GM19467 (cell line): ENCODE measurements at regions not wholly inside any gene's neighbourhood (a gene's known extent, or its start where the extent isn't known, plus 50 kb on each side); places are given as distances from the start of the nearest gene placed in this dataset.
"Not testable (repeated sequence)": the region's sequence is repeated elsewhere in the genome, so short reads cannot be mapped to it uniquely, and the experiment has no call there.

Source experiments
- ATAC-seq: cut with Tn5 transposase; IDR thresholded peaks from one replicate; pipeline ENCODE4 v1.9.1; 2021; ENCODE audit warnings: mild to moderate bottlenecking, moderate library complexity; ENCODE audit not compliant: unreplicated experiment

DNA sequence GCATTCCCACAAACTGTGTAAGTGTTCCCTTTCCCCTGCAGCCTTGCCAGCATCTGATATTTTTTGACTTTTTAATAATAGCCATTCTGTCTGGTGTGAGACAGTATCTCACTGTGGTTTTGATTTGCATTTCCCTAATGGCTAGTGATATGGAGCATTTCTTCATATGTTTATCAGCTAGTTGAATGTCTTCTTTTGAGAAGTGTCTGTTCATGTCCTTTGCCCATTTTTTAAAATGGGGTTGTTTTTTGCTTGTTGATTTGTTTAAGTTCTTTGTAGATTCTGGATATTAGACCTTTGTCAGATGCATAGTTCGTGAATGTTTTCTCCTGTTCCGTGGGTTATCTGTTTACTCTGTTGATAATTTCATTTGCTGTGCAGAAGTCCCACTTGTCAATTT, 492.8 kb downstream of the JRKL start:
- not testable (repeated sequence) for ATAC-seq

DNA sequence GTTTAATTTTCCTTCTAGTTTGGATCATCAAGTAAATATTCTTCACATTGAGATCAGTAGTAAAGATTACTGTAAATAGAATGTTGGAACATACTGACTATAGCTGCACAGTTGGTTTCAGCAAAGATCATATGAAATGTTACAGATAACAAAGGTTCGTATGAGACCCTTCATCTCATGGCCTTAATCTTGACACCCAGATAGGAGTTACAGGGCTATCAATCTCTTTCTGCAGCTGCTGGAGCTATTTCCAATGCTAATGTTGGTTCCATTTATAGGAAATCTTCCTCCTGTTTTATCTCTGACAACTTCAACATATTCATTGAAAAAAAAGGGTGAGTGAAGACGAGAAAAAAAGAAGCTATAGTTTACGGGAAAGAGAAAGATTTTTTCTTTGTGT, 495.6 kb downstream of the JRKL start:
- no peak for ATAC-seq

DNA sequence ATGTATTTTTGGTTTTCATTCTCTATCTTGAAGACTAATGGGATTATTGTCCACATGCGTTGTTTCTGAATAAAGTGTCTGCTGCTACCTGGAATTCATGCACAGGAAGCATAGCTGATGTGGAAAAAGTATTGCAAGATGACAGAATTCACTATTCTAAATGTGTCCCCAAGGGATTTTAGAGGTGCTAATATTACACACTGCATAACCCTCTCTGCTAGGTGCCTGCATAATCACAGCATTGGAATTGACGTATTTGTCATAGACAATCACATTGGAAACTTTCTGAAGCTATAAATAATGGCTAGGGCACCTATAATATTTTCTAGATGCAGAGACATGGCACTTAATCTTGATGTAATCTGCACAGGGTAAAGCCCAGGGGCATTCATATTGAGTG, 496.1 kb downstream of the JRKL start:
- no peak for ATAC-seq

DNA sequence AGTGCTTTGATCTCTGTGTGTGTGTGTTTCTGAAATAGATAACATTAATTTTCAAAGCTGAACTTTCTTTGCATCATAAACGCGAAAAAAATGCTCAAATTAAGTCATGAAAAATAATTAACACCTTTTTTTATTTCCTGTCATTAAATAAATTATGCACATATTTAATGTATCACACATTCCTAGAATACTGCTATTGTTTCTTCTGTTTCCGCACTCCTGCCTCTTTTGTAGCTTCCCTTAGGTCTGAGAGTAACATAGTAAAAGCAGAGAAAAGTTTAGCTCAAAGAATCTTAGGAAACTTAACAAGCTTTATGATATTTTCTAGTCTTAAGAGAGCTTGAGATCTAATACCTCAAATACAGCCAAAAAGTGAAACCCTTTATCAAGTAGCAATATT, 504.2 kb downstream of the JRKL start:
- ATAC-seq: no peak

DNA sequence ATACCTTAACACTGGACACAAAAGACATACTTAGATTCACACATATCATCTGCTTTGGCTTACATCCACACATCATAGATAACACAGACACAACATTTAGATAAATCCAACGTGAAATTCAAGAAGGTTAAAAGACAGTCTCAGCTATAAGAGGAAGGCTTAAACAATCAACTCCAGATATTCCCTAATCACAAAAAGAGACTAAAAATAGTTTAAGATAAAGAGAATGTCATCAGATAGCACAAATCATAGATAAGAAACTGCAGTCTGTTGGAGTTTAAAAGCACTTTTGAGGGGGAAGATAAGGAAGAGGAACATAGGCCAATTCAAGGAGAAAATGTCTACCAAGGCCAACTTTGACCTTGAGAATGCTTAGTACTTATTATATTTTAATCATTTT, 504.8 kb downstream of the JRKL start:
- ATAC-seq: no peak

DNA sequence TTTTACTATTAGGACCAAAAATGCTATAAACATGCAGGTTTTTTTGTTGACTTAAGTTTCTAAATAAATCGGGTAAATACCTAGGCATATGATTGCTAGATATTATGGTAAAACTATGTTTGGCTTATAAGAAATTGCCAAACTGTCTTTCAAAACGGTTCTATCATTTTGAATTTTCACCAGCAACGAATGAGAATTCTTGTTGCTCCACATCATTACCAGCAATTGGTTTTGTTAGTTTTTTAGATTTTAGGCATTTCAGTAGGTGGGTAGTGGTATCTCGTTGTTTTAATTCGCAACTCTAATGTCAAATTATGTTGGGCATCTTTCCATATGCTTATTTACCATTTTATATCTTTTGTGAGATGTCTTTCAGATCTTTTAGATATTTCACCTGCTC, 510.2 kb downstream of the JRKL start:
- no peak for ATAC-seq

DNA sequence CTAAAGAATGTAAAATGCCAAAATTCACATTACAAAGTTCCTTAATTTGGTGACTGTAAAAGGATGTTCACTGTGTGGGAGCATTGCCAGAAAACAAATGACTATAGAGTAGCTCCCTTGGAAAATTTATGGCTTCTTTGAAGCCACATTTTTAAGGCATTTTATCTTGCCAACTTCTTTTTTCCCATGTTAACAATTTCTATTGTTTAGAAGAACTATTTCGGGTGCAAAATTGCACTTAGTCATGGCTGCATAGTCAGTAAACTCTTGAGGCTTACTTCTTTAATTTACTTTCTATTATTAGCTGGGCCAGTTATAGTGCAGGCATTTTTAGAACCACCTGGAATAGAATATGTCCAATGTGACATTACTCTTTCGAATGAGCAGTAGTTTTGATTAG, 515.3 kb downstream of the JRKL start:
- no peak for ATAC-seq

DNA sequence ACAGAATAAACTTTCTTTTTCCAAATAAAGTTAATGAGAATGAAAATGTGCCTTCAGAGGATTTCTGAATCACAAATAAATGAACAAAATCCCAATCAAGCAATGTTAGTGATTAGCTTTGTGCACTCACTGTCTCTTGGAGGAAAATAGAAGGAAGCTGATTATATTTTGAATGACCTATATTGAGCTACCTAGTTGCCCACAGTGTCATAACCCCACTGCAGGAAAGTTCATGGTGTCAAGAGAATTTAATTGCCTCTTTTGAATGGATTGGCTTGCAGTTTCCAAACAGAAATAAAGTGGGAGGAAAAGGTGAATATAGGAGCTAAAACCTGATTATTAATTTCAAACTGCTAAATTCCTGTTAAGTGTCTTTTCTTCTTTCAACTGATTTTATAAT, 515.9 kb downstream of the JRKL start:
- ATAC-seq: no peak

DNA sequence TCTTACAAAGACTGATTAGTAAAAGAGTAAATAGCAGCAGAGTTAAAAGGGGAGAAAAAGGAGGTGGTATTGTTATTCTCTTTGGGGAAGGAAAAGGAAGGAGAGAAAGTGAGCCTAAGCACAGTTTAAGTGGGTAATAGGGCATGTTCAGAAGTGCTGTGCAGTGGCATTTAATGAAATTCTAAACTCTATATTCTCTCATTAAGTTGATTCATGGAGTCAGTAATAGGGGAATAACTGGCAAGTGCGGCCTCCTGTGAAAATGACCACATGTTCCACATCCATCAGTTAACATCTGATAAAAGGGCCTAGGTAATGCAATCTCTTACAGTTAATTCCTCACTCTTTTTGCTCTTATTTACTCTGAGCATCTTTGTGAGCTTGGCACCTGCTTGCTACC, 516.7 kb downstream of the JRKL start:
- ATAC-seq: no peak

DNA sequence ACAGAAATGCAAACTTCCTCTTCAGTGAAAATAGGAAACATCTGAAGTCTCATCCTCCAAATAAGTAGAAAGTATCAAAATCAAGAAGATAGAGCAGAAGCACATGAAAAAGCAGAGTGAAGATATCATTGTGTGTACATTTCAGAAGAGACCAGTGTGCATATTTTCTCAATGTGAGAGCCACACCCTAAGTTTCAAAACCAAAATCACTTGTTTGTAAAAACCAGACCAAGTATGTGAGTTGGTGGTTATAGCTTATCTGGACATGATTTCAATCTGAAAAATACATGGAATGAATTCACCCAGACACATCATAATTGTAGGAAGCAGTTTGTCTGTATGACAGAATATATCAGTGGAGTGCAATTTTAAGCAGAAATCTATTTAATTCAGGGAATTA, 536.0 kb downstream of the JRKL start:
- ATAC-seq: no peak

DNA sequence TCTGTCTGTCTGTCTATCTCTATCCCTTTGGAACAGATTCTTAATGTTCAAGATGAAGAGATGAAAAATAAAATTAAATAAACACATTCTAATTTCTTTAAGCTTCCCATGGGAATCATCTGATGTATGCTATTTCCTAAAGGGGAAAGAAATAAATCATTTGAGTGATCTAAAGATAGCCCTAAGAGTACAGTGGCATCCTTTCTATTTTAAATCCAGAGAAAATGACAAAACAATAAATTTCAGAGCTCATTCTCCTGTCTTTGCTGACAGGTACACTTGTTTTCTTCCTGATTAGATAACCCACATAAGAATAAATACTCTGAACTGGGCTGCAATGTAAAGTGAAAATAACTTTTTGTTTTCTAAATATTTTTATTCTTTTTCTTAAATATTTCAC, 550.4 kb downstream of the JRKL start:
- no peak for ATAC-seq

DNA sequence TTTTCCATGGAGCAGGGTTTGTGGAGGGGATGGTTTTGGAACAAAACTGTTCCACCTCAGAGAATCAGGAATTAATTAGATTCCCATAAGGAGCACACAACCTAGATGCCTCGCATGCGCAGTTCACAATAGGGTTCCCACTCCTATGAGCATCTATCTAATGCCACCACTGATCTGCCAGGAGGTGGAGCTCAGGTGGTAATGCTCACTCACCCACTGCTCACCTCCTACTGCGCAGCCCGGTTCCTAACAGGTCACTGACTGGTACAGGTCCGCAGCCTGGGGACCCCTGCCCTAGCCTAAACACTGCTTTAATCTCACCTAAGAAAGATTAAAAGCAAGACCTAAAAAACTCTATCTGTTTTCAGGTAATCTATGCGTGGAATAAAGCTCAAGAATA, 553.0 kb downstream of the JRKL start:
- ATAC-seq: no peak

DNA sequence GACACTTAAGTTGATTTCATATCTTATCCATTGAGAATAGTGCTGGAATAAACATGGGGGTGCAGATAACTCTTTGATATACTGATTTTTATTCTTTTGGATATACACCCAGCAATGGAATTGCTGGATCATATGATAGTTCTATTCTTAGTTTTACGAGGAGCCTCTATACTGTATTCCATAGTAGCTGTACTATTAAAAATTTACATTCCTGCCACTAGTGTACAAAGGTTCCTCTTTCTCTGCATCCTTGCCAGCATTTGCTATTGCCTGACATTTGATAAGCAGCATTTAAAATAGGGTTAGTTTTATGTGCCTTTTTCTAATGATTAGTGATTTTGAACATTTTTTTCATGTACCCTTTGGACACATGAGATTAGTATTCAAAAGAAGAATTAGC, 554.2 kb downstream of the JRKL start:
- ATAC-seq: no peak

DNA sequence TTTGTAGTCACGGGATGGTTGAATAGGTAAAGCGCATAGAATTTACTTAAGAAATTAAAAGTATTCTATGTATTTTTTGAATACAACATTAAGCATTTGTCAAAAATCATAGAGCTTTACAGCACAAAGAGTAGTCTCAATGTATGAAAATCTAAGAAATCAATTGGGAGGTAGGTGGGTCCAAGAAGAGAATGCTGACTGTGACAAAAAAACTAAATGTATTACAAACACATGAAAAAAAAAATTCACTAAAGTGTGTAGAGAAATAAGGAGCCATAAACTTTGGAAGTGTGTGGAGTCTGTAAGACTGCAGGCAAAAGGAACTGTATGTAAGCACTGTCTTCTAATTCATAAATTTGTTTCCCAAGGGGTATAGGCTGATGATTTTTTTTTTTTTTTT, 558.3 kb downstream of the JRKL start:
- ATAC-seq: no peak

DNA sequence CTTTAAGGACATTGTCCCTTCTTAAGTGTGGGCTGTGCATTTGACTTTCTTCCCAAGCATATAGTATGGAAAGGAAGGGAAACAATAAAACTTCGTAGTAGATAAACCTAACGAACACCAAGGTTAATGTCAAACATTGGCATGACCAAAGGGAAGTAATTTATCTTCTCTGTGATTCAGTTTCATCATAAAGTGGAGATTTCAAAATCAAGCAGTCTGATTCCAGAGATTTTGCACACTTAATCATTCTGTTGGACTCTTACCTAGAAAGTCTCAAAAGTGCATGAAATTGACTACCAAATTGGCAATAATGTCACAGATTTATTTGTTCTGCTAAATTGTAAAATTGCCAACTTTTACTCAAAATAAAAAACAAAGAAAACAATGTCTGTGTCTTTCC, 559.7 kb downstream of the JRKL start:
- no peak for ATAC-seq

DNA sequence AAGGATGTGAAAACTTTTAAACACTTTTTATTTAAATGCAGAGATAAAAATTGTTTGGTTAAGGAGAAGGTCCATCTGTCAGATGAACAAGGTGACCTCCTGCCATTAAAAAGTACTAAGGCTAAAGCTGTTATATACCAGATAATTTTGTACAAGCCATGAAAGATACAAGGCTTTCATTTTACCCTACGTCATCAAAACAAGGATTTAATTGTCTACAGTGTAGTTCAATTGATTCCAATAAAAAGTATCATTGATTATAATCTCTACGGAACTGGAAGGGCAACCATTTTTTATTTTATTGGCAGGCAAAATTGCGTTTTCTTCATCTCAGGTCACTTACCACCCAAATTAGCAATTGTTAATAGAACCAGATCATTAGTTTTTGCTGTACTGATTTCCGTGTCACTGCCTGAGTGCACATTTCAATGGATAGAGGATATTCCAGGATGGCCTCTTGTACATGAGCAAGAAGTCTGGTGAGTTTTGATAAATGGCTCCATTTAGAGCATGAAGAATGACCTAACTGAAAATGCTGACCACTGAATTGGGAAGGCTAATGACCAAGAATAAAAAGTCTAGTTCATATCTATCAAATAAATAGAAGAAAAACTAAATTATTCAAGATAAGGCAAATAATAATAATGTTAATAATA, 564.9 kb downstream of the JRKL start:
- no peak for ATAC-seq

DNA sequence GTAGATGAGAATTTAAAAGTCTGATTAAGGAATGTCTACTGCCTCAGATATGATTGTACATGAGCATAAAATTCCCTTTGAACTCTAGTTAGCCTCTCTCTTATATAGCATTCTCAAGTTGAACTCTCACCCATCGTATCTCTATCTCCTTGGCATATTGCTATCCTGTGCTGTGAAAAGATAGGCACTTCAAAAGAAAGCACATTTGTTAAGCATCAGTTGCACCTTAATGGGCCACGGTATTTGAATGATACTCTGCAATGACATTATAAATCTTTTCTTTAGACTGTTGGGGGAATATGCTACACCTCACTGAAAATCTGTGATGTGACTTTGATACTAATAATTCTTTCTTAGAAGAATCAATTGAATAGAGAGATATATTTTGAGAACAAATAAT, 570.7 kb downstream of the JRKL start:
- ATAC-seq: no peak

DNA sequence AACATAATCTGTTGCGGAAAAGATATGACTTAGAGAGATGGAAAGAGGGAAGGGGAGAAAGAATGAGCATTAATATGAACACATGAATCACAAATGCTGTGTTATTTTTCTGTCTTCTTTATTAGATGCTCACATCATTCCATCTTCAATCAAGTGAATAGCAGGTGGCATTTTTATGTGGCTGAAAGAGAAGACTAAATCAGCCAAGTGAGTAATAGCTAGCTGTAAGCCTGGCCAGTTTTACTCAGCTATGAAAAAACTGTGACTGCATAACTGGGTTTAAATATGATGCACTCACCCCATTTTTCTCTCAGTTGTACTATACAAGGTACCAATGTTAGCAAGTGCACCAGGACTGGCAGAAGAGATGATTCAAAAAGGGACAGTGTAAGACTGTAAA, 571.1 kb downstream of the JRKL start:
- ATAC-seq: no peak

DNA sequence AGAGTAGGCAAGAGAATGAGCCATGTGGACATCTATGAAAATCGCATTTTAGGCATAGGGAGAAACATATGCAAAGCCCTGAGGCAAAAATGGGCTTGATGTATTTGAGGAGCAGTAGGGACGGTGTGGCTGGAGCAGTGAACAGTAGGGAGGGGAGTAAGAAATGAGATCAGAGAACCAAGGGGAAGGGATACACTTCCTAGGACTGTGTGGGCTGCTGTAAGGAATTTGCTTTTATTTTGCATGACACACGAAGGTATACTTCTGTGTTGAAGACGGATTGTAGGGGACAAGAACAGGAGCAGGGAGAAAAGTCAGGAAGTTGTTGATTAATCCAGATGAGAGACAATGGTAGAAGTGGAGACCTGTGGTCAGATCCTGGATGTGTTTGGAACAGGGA, 572.1 kb downstream of the JRKL start:
- no peak for ATAC-seq

DNA sequence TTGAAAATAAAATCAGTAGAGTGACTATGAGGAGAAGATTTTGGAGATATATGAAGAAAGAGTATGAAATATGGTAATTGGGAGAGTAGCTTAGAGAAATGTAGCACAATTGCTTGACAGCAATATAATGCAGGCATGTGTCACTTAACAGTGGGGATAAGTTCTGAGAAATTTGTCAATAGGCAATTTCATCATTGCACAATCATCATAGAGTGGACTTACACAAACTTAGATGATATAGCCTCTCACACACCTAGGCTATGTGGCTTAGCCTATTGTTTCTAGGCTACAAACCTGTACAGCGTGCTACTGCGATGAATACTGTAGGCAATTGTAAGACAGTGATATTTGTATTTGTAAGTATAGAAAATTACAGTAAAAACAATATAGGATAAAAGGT, 573.6 kb downstream of the JRKL start:
- ATAC-seq: no peak

DNA sequence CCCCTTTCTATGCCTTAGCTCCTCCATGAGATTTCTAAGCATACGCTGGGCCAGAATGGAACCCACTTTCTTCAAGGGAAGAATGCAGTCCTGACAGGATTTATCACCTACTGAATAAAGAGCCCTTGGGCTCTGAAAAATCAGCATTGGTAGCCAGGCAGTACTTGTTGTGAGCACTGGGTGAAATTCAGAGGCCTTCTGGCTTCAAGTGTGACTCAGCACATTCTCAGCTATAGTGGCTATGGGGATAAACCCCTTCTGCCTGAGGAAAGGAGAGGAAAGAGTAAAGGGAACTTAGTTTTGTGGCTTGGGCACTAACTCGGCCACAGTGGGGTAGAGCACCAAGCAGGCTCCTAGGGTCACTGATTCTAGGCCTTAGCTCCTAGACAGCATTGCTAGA, 574.8 kb downstream of the JRKL start:
- no peak for ATAC-seq

DNA sequence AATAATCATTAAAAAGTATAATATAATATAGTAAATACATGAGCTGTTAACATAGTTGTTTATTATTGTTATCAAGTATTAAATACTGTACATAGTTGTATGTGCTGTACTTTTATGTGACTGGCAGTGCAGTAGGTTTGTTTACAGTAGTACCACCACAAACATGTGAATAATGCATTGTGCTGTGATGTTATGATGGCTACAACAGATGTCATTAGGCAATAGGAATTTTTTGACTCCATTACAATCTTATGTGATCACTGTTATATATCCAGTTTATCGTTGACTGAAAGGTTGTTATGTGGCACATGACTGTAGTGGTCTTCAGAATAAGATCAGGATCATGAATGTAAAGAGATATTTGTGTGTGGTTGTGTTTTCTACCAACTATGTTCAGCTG, 577.8 kb downstream of the JRKL start:
- ATAC-seq: no peak

DNA sequence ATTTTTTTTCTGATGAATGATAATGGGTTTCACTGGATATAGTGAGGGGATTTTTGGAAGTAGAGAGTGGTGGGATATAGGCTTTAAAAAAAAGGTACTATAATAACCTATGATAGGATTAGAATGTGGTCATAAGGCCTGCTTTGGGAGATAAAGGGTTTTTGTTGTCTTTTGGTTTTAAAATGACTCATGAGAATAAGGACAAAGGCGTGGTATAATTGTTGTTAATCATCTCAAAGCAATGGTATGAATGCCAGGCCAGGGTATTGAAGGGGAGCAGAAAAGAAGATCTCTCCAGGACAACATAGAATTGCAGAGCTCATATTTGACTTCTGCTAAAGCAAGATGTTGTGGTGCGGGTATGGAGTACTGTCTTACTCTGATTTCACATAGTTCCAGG, 579.4 kb downstream of the JRKL start:
- ATAC-seq: no peak

DNA sequence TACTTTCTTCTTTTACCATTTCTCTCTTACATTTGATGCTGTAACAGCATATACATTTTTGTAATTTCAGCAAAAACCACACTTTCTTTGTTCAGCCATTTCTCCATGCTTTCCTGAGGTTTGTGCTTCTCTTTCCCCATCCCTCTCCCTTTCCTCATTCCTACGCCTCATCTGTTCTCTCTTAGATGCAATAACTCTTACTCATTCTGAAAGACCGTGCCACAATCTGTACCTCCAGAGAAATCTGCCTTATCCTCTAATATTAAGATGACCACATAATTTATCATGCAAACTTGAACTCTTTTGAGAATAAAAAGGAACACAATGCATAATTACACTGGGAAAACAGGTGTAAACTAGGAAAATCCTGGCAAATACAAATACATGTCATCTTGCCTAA, 588.9 kb downstream of the JRKL start:
- ATAC-seq: no peak
